B cell (primary cell): ENCODE measurements at regions not wholly inside any gene's neighbourhood (a gene's known extent, or its start where the extent isn't known, plus 50 kb on each side); places are given as distances from the start of the nearest gene placed in this dataset.

Experiments
- ATAC-seq: fragments of 200-7000 bp; cut with Tn5 transposase; one replicate; pipeline ENCODE4 v1.10.0; 2021; ENCODE audit warnings: low read depth, mild to moderate bottlenecking, moderate number of reproducible peaks, moderate library complexity
- CTCF ChIA-PET: fragments of 350-600 bp; sonication (Branson Sonifier 250); formaldehyde crosslinking; loops from one replicate; lab custom pipeline; 2021; ENCODE audit warnings: antibody characterized with exemption, inconsistent platforms; lab: Charles Lee
- POLR2A ChIA-PET: fragments of 350-600 bp; sonication (Branson Sonifier 250); formaldehyde crosslinking; loops from one replicate; lab custom pipeline; 2021; ENCODE audit warnings: antibody characterized with exemption; lab: Charles Lee
- DNase-seq: peaks from one replicate; pipeline ENCODE4 v3.0.0; 2013
- H2AFZ ChIP-seq: 2 replicates; pipeline ENCODE4 v1.6.1; 2012; ENCODE audit warnings: mild to moderate bottlenecking, low read depth, low read length; ENCODE audit not compliant: insufficient read depth, poor library complexity, severe bottlenecking
- H3K27ac ChIP-seq, 2 donors: 1 replicate in 1 of 2; 2 replicates in 1 of 2; pipeline ENCODE4 v1.5.1; 2012 to 2013; ENCODE audit warnings: low read length in 2 of 2, mild to moderate bottlenecking in 2 of 2, moderate library complexity in 1 of 2
- H3K27me3 ChIP-seq, 4 experiments: fragments of 200-600 bp in 1 of 4; sonication (generic) in 1 of 4; replicated peaks in 1 of 4; 1 replicate in 2 of 4; 2 replicates in 2 of 4; pipeline versions ENCODE4 v1.6.1 to v1.7.0; 2013 to 2016; ENCODE audit warnings: low read length in 3 of 4, mild to moderate bottlenecking in 2 of 4, mixed read lengths in 1 of 4, moderate library complexity in 1 of 4; ENCODE audit not compliant: insufficient read depth in 4 of 4, control insufficient read depth in 3 of 4; ENCODE audit errors: control extremely low read depth in 1 of 4
- H3K36me3 ChIP-seq, 2 experiments: replicated peaks in 1 of 2; 1 replicate in 1 of 2; 2 replicates in 1 of 2; pipeline versions ENCODE4 v1.6.1 to v1.7.1; 2013; ENCODE audit warnings: low read length in 1 of 2; ENCODE audit not compliant: insufficient read depth in 2 of 2, control insufficient read depth in 1 of 2; ENCODE audit errors: control extremely low read depth in 1 of 2, extremely low read depth in 1 of 2
- H3K4me1 ChIP-seq, 2 donors: fragments of 200-600 bp in 1 of 2; sonication (generic) in 1 of 2; 1 replicate in 1 of 2; 2 replicates in 1 of 2; pipeline versions ENCODE4 v1.5.1 to v1.6.1; 2013 to 2017; ENCODE audit warnings: low read length in 2 of 2; ENCODE audit not compliant: control insufficient read depth in 2 of 2, insufficient read depth in 2 of 2
- H3K4me2 ChIP-seq: replicated peaks from 2 replicates; pipeline ENCODE3; 2012; ENCODE audit warnings: mild to moderate bottlenecking, low read depth, low read length; ENCODE audit not compliant: poor library complexity, severe bottlenecking
- H3K4me3 ChIP-seq, 5 experiments: fragments of 200-600 bp in 1 of 5; sonication (generic) in 1 of 5; 1 replicate in 3 of 5; 2 replicates in 2 of 5; pipeline versions ENCODE4 v1.5.1 to v1.7.0; 2011 to 2016; ENCODE audit warnings: low read length in 4 of 5, mild to moderate bottlenecking in 4 of 5, low read depth in 2 of 5, control low read depth in 1 of 5, moderate library complexity in 1 of 5; ENCODE audit not compliant: insufficient read depth in 1 of 5; ENCODE audit errors: control extremely low read depth in 1 of 5, extremely low read depth in 1 of 5
- H3K79me2 ChIP-seq: fragments of 200-600 bp; sonication (generic); one replicate; pipeline ENCODE4 v1.6.0; 2016; ENCODE audit warnings: low read length; ENCODE audit not compliant: control insufficient read depth, insufficient read depth
- H3K9ac ChIP-seq: fragments of 200-600 bp; sonication (generic); 2 replicates; pipeline ENCODE4 v1.6.1; 2017; ENCODE audit warnings: mild to moderate bottlenecking, low read length, moderate library complexity
- H3K9me3 ChIP-seq, 3 donors: one replicate each; pipeline versions ENCODE4 v1.6.1 to v1.7.1; 2013; ENCODE audit warnings: low read length in 2 of 3; ENCODE audit not compliant: control insufficient read depth in 2 of 3, insufficient read depth in 1 of 3; ENCODE audit errors: control extremely low read depth in 1 of 3
- H4K20me1 ChIP-seq: 2 replicates; pipeline ENCODE4 v1.6.0; 2012; ENCODE audit warnings: mild to moderate bottlenecking, low read length; ENCODE audit not compliant: insufficient read depth, control insufficient read depth, poor library complexity, severe bottlenecking
- H3K27ac Mint-ChIP-seq: one replicate; pipeline ENCODE4 v1.8.0; 2021; ENCODE audit warnings: mixed read lengths
- H3K27me3 Mint-ChIP-seq: one replicate; pipeline ENCODE4 v1.8.0; 2021; ENCODE audit warnings: mixed read lengths
- H3K4me1 Mint-ChIP-seq: one replicate; pipeline ENCODE4 v1.8.0; 2021; ENCODE audit warnings: mixed read lengths
- H3K4me3 Mint-ChIP-seq: one replicate; pipeline ENCODE4 v1.8.0; 2021; ENCODE audit warnings: mixed read lengths
- H3K9me3 Mint-ChIP-seq: one replicate; pipeline ENCODE4 v1.8.0; 2022; ENCODE audit warnings: mixed read lengths; ENCODE audit not compliant: insufficient read depth
- CTCF ChIP-seq: fragments of 200-600 bp; IDR thresholded peaks from one replicate; pipeline ENCODE4 v1.8.0; 2022; ENCODE audit warnings: antibody characterized with exemption, mild to moderate bottlenecking
- EZH2 ChIP-seq: IDR thresholded peaks from 2 replicates; pipeline ENCODE4 v1.6.1; 2012; ENCODE audit warnings: borderline replicate concordance, low read depth, mild to moderate bottlenecking, moderate library complexity, low read length; ENCODE audit not compliant: insufficient read depth, poor library complexity, severe bottlenecking
- WGBS: methylation state at CpG from one replicate; pipeline ENCODE4 v1.1.5; 2013; ENCODE audit warnings: missing lambda C conversion rate; ENCODE audit not compliant: insufficient coverage; 5-methylcytosine and 5-hydroxymethylcytosine counted together
- intact Hi-C: fragments of 100-400 bp; cut with micrococcal nuclease; formaldehyde crosslinking; loops from one replicate; pipeline ENCODE4 v1.10.0; 2022

- DNase-seq (no peak), ATAC-seq (no peak)
- no peak overlapping the region for H3K4me2 ChIP-seq
- Mint-ChIP-seq H3K27me3 (peaks cover 7% of the 10 kb centered on the region), H3K27ac (no peak overlapping the region), H3K4me1 (no peaks in the 10 kb centered on the region), H3K4me3 (no peak overlapping the region), H3K9me3 (peaks cover 2% of the 10 kb centered on the region)
- no peaks in the 10 kb centered on the region for H3K4me1 ChIP-seq
- no peaks in the 10 kb centered on the region for H3K9me3 ChIP-seq
- WGBS: 96% methylated on average over 6 of the region's 9 CpGs
- no peak overlapping the region for H3K4me3 ChIP-seq
- no peak overlapping the region for H3K27ac ChIP-seq
- POLR2A ChIA-PET: no interaction called here
- CTCF ChIA-PET: interaction anchor here (2.2 kb wide), 1 partner anchor 470 kb away, joined by 7 read pairs; no protein-coding TSS in a partner anchor
- H3K36me3 ChIP-seq: no peaks in the 10 kb centered on the region
- H2AFZ ChIP-seq: no peak overlapping the region
- TF ChIP-seq EZH2 (no peak), CTCF (no peak)
- intact Hi-C loops: no loop called here
- H3K79me2 ChIP-seq: no peaks in the 10 kb centered on the region
- no peak overlapping the region for H3K9ac ChIP-seq
- H4K20me1 ChIP-seq: no peaks in the 10 kb centered on the region
- no peaks in the 10 kb centered on the region for H3K27me3 ChIP-seq
These were observed 83.2 kb upstream of the PWP1 start for GRCh38 chr12:107602446-107602845.

DNA sequence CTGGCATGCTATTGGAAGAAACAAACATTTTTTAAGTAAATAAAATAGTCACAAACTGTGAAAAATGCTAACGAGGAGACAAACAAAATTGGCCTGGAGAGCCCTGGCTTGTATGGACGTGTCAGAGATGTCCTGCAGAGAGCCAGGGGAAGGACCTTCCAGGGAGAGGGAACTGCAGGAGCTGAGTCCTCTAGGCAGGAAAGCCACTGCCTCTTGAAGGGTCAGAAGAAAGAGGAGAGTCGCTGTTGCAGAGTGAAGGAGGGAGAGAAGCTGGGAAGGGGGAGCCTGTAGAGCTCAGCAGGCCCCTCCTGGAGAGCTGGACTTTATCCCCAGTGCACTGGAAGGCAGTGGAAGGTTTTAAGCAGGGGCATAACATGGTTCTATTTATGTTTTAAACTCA lies 80.3 kb upstream of the PWP1 start:
- no peaks in the 10 kb centered on the region for H3K9me3 ChIP-seq
- intact Hi-C loops: loop anchor here (5.0 kb wide), 1 partner anchor 158 kb away; no protein-coding TSS in a partner anchor
- H3K79me2 ChIP-seq: no peaks in the 10 kb centered on the region
- H4K20me1 ChIP-seq: no peaks in the 10 kb centered on the region
- Mint-ChIP-seq H3K9me3 (no peaks in the 10 kb centered on the region), H3K27ac (no peak overlapping the region), H3K4me1 (no peaks in the 10 kb centered on the region), H3K27me3 (no peaks in the 10 kb centered on the region), H3K4me3 (no peak overlapping the region)
- H3K36me3 ChIP-seq: no peaks in the 10 kb centered on the region
- no peak overlapping the region for H2AFZ ChIP-seq
- CTCF ChIA-PET: interaction anchor here (0.9 to 10.2 kb wide), 13 partner anchors 8 to 513 kb away, joined by 3 to 246 read pairs (median 4); no protein-coding TSS in a partner anchor
- 80% methylated on average over 3 of the region's 3 CpGs for WGBS
- POLR2A ChIA-PET: no interaction called here
- DNase-seq (no peak), ATAC-seq (no peak)
- no peaks in the 10 kb centered on the region for H3K4me1 ChIP-seq
- no peak overlapping the region for H3K4me2 ChIP-seq
- no peak overlapping the region for H3K4me3 ChIP-seq
- no peaks in the 10 kb centered on the region for H3K27me3 ChIP-seq
- no peak overlapping the region for H3K27ac ChIP-seq
- TF ChIP-seq EZH2 (no peak), CTCF (no peak)
- H3K9ac ChIP-seq: no peak overlapping the region
